Smooth muscle cell (in vitro differentiated cells): ENCODE measurements at regions not wholly inside any gene's neighbourhood (a gene's known extent, or its start where the extent isn't known, plus 50 kb on each side); places are given as distances from the start of the nearest gene placed in this dataset.
A peak's percentile ranks its signal among the peaks of the same experiment; 100 is the strongest.

Source experiments
- DNase-seq: peaks from one replicate; lab custom pipeline; 2025; ENCODE audit not compliant: unreplicated experiment; lab: John Stamatoyannopoulos, UW
- H2AFZ ChIP-seq: fragments of 200-600 bp; sonication (generic); 2 replicates; pipeline ENCODE4 v1.6.0; 2016; ENCODE audit warnings: antibody characterized with exemption, low read depth, mild to moderate bottlenecking
- H3F3A ChIP-seq: fragments of 200-600 bp; sonication (generic); 2 replicates; pipeline ENCODE4 v1.6.0; 2017; ENCODE audit warnings: antibody characterized with exemption, low read depth
- H3K27ac ChIP-seq: fragments of 200-600 bp; sonication (generic); 2 replicates; pipeline ENCODE4 v1.5.1; 2016; ENCODE audit warnings: low read depth, mild to moderate bottlenecking
- H3K27me3 ChIP-seq: fragments of 200-600 bp; sonication (generic); 2 replicates; pipeline ENCODE4 v1.6.1; 2016; ENCODE audit warnings: low read depth, mild to moderate bottlenecking
- H3K36me3 ChIP-seq: fragments of 200-600 bp; sonication (generic); 2 replicates; pipeline ENCODE4 v1.5.1; 2016; ENCODE audit warnings: low read depth
- H3K4me1 ChIP-seq: fragments of 200-600 bp; sonication (generic); 2 replicates; pipeline ENCODE4 v1.5.1; 2016; ENCODE audit warnings: low read depth
- H3K4me2 ChIP-seq: fragments of 200-600 bp; sonication (generic); 2 replicates; pipeline ENCODE4 v1.6.0; 2016; ENCODE audit warnings: mild to moderate bottlenecking
- H3K4me3 ChIP-seq: fragments of 200-600 bp; sonication (generic); 2 replicates; pipeline ENCODE4 v1.5.1; 2016; ENCODE audit warnings: mild to moderate bottlenecking
- H3K79me2 ChIP-seq: fragments of 200-600 bp; sonication (generic); 2 replicates; pipeline ENCODE4 v1.6.0; 2016; ENCODE audit warnings: low read depth, mild to moderate bottlenecking
- H3K9ac ChIP-seq: fragments of 200-600 bp; sonication (generic); 2 replicates; pipeline ENCODE4 v1.6.0; 2016; ENCODE audit warnings: low read depth
- H3K9me3 ChIP-seq: fragments of 200-600 bp; sonication (generic); replicated peaks from 2 replicates; pipeline ENCODE4 v1.5.1; 2016; ENCODE audit warnings: low read depth
- H4K20me1 ChIP-seq: fragments of 200-600 bp; sonication (generic); 2 replicates; pipeline ENCODE4 v1.6.0; 2016; ENCODE audit warnings: low read depth
- CTCF ChIP-seq: fragments of 200-600 bp; sonication (generic); IDR thresholded peaks from 2 replicates; pipeline ENCODE4 v1.5.1; 2017; ENCODE audit warnings: borderline replicate concordance, mild to moderate bottlenecking, antibody characterized with exemption; ENCODE audit not compliant: insufficient read depth, poor library complexity, severe bottlenecking
- WGBS: methylation state at CpG from one replicate; pipeline ENCODE4 v1.1.7; 2016; ENCODE audit warnings: low lambda C conversion rate; 5-methylcytosine and 5-hydroxymethylcytosine counted together

- no peaks in the 10 kb centered on the region for H3K27me3 ChIP-seq
- peak overlapping the region; percentile 99 for H3K27ac ChIP-seq
- no peaks in the 10 kb centered on the region for H3K9me3 ChIP-seq
- no peak for DNase-seq
- H3K4me3 ChIP-seq = no peak overlapping the region
- H3K79me2 ChIP-seq = no peaks in the 10 kb centered on the region
- H3K36me3 ChIP-seq = no peaks in the 10 kb centered on the region
- peaks cover 21% of the 10 kb centered on the region for H3F3A ChIP-seq
- H2AFZ ChIP-seq = no peak overlapping the region
- no peak for TF ChIP-seq CTCF
- peak overlapping the region; percentile 47 for H3K4me2 ChIP-seq
- H4K20me1 ChIP-seq = no peaks in the 10 kb centered on the region
- H3K4me1 ChIP-seq = peaks cover 17% of the 10 kb centered on the region
- WGBS = 36% methylated on average over 4 of the region's 4 CpGs
- H3K9ac ChIP-seq = peak overlapping the region; percentile 88
Measured at GRCh38 chr18:22469926-22470247, 52.2 kb upstream of the CTAGE1 start.

- no peak for DNase-seq
- Histone ChIP-seq H3K36me3 (no peaks in the 10 kb centered on the region), H4K20me1 (no peaks in the 10 kb centered on the region), H3K4me2 (peak overlapping the region; percentile 47), H2AFZ (peak overlapping the region; percentile 8), H3K79me2 (no peaks in the 10 kb centered on the region), H3K4me1 (peaks cover 17% of the 10 kb centered on the region), H3K9me3 (no peaks in the 10 kb centered on the region), H3F3A (peaks cover 21% of the 10 kb centered on the region), H3K9ac (peak overlapping the region; percentile 88), H3K4me3 (no peak overlapping the region), H3K27me3 (no peaks in the 10 kb centered on the region), H3K27ac (peak overlapping the region; percentile 99)
- no peak for TF ChIP-seq CTCF
- 34% methylated on average over 12 of the region's 12 CpGs for WGBS
Measured at GRCh38 chr18:22470248-22471235, 52.8 kb upstream of the CTAGE1 start.

- peak overlapping the region; percentile 47 for H3K4me2 ChIP-seq
- no peak for DNase-seq
- peaks cover 17% of the 10 kb centered on the region for H3K4me1 ChIP-seq
- no peaks in the 10 kb centered on the region for H3K9me3 ChIP-seq
- no peak for TF ChIP-seq CTCF
- H3K79me2 ChIP-seq = no peaks in the 10 kb centered on the region
- H3K4me3 ChIP-seq = no peak overlapping the region
- H4K20me1 ChIP-seq = no peaks in the 10 kb centered on the region
- no peak overlapping the region for H2AFZ ChIP-seq
- no peaks in the 10 kb centered on the region for H3K36me3 ChIP-seq
- 28% methylated on average over 8 of the region's 8 CpGs for WGBS
- no peaks in the 10 kb centered on the region for H3K27me3 ChIP-seq
- peaks cover 21% of the 10 kb centered on the region for H3F3A ChIP-seq
- peak overlapping the region; percentile 88 for H3K9ac ChIP-seq
- H3K27ac ChIP-seq = peak overlapping the region; percentile 99
Measured at GRCh38 chr18:22471546-22472131, 53.9 kb upstream of the CTAGE1 start.
